HG03108 (cell line): ENCODE measurements at regions not wholly inside any gene's neighbourhood (a gene's known extent, or its start where the extent isn't known, plus 50 kb on each side); places are given as distances from the start of the nearest gene placed in this dataset.

Experiments
- ATAC-seq: cut with Tn5 transposase; IDR thresholded peaks from one replicate; pipeline ENCODE4 v1.9.1; 2021; ENCODE audit warnings: moderate library complexity; ENCODE audit not compliant: unreplicated experiment

DNA sequence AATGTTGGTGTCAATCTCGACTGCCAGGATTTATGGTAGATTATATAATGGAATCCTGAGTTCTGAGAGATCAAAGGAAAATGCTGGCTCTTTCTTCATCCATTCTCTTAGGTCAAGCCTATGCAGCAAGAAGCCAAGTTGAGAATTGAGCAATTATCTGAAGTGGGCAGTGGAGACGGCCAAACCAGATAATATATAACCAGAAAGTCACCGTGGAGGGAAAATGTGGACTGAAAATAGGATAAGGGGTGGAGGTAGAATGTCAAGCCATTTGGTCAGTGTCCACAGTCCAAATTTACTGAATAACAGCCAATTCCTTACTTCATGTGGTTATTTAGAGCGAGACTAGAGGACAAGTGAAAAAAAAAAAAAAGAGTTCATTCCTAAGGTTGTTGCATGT, 107.8 kb upstream of the ESR1 start:
- ATAC-seq, result no peak

DNA sequence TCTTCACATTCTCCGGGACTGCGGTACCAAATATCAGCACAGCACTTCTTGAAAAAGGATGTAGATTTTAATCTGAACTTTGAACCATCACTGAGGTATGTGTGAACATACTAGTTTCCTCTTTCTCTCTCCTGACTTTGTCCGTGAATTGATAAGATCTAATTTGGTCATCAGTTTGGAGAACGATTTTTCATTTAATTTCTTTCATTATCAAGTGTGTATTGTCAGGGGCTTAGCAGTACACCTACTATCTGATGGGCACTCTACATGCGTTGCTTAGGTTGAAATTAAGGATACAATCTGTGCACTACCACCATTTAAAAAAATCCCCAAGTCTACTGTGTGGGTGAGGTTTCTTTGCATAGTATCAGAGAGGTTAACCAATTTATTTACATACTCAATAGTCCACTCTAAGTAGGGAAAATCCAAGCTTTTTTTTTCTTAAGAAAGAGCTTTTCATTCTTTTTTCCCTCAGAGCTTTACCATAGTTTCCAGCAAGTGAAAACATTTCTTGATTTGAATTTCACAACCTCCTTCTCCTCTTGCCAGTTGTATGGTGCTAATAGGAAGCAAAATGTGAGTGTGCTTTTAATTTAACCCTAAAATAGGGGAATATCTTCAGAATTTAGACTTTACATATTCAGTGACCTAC, 105.4 kb upstream of the ESR1 start:
- peak; percentile 75 for ATAC-seq

DNA sequence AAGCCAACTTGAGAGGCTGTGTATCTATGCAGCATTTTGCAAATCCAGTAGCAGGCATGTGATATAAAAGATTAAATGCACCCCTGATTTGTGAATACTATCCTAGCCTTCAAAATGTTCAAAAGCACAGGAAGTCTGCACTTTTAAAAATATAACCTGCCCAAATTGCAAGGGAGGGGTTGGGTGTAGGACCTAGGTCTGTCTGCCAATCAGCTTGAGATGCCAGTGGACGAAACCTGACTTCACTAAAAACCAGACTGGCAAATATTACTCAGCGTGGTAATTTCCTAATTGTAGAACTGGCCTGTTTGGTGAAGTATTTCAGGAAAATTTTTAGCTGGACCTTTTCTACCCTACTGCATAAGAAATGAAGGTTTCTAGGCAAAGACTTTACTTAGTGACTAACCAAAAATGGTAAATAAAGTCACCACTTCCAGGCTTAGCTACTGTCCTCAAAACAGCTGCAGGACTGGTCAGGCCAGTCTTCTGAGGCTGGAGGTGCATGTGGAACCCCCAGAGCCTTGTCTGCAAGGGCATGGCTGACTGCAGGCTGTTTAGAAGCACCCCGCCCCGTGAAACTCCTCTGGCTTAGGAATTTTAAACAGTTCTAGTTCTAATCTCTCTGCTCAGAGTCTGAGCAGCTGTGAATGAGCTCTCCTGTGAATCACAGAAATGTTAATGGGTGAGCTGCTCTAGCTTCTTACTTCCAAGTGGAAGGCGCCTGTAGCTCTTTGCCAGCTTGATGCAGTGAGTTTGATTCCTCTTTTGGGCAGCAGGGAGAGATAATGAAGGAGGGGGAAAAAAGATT, 104.4 kb upstream of the ESR1 start:
- ATAC-seq, result peak; percentile 47

DNA sequence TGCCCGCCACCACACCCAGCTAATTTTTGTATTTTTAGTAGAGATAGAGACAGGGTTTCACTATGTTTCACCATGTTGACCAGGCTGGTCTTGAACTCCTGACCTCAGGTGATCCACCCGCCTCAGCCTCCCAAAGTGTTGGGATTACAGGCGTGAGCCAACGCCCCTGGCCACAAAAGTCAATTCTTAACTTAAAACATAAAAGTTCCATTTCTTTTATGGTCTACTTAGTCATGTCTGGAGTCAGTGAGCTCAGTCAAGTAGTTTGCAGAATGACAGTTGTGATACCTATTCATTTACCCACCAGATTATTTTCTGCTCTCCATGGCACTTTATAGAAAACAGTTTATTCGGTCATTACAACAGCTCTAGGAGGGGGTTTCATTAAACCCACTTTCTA, 103.1 kb upstream of the ESR1 start:
- no peak for ATAC-seq

DNA sequence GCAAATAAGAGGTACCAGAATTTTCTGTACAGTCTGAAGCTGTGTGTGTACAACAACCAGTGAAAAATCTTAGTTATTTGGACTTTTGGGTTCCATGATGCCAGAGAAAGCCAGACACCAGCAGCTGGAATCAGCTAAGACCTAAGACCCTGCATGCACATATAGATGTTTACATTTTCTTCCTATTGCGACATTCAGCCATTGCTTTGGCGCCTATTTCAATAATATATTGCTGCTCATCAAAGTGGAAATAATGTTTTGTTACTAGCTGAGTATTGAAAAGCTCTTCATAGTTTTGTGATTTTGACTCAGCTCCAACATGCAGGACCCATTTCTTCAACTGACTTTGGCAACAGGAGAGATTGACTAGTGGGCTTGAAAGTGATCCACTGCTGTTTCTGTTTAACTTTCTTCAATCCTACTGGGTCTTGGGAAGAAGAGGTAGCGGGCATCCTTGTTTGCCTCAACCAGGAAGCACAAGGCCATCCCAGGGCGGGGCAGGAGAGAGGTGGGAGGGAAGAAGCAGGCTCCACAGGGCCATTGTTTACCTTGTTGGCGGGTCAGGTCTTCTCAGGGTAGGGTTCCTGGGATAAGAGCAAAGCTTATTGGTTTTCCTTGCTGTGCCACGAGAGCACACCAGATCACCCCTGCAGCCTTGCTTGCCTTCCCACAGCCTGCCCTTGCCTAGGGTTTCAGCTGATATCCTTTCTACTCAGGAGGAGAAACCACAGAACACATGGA, 101.3 kb upstream of the ESR1 start:
- no peak for ATAC-seq

DNA sequence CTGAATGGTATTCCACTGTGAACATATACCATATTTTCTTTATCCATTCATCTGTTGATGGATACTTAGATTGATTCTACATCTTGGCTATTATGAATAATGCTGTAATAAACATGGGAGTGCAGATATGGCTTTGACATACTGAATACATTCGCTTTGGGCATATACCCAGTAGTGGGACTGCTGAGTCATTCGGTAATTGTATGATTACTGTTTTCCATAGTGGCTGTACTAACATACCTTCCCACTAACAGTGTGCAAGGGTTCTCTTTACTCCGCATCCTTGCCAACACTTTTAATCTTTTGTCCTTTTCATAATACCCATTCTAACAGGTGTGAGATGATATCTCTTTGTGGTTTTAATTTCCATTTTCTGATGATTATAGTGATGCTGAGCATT, 98.2 kb upstream of the ESR1 start:
- no peak for ATAC-seq

DNA sequence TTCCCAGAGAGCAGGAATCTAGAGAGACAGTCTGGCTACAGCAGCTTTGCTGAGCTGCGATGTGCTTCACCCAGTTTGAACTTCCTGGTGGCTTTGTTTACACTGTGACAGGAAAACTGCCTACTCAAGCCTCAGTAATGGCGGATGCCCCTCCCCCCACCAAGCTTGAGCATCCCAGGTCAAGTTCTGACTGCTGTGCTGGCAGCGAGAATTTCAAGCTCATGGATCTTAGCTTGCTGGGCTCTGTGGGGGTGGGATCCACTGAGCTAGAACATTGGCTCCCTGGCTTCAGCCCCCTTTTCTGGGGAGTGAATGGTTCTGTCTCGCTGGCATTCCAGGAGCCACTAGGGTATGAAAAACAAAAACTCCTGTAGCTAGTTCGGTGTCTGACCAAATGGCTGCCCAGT, 91.0 kb upstream of the ESR1 start:
- ATAC-seq, result no peak

DNA sequence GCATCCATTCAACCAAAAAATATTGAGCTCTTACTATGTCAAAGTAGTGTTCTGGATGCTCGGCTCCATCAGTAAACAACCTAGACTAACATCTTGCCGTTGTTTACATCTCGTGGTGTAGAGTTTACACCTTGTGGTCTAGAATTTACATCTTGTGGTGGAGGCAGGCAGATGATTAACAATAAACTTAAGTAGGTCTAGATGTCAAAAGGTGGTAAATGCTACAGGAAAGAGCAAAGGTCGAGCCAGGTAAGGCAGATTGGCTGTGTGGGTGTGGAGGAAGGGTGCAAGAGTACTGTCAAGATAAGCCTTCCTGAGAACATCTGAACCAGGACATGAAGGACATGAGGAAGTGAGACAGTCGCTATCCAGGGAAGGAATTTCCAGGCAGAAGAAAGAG, 88.4 kb upstream of the ESR1 start:
- no peak for ATAC-seq

DNA sequence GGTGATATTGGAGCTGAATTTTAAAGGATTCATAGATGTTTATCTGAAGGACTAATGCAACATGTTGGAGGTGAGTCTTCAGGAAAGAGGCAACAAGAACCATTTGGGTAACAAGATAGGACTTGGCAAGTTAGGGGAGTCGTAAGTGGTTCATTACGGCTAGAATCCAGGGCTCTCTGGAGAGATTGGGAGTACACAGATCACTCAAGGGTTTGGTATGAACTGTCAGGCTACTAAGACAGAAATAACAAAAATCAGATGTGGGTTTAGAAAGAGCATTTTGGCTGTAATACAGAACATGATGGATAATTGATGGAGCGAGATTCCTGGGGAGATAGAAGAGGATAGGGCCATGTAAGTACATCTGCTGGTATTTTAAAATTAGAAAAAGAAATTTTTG, 86.3 kb upstream of the ESR1 start:
- ATAC-seq, result no peak

DNA sequence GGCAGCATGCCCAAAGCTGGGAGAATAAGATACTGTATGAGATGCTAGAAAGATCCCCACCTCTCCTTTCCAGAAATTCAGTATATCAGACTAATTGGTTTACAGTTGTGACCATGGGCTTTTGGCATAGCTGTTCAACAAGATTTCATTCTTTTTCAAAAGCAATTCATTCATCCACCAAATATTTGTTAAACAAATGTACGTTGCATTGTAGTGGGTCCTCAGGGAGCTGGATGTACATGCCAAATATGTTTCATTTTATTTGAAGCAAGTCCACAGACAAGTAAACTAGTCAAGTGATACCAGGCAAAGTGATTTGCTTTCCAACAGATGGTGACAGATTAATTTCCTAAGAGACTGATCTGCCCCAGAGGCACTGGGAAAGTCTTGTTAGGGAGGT, 85.8 kb upstream of the ESR1 start:
- no peak for ATAC-seq

DNA sequence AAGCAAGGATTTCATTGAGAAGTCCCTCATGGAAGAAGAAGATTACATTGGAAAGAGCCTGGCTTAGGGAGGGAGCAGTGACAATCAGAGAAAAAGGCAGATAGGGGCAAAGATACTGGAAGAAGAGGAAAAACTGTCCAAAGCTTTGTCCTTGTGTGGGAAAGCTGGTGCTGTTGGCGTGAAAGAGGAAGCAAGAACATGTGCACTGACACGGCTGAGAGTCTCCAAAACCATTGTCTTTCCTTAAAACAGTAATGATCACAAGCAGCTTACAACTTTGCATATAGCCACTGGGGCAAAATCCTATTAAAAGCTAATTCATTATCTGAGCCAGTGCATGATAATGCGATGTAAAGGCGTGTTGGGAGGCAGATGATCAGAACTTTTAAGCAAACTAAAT, 85.1 kb upstream of the ESR1 start:
- no peak for ATAC-seq

DNA sequence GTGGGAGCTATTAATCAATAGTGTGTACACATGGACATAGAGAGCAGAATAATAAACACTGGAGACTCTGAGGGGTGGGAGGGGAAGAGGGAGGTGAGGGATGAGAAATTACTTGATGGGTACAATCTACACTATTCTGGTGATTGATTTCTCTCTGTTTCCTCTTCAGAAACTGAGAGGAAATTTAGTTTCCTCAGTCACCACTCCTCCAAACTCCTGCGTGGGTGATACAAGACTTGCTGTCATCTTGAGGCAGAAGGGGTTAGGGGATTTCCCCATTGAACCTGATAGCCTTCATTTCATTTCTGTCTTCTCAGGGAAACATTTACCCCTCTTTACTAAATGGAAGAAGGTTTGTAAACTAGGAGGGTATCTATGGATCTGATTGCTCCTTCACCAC, 84.3 kb upstream of the ESR1 start:
- ATAC-seq, result peak; percentile 65

DNA sequence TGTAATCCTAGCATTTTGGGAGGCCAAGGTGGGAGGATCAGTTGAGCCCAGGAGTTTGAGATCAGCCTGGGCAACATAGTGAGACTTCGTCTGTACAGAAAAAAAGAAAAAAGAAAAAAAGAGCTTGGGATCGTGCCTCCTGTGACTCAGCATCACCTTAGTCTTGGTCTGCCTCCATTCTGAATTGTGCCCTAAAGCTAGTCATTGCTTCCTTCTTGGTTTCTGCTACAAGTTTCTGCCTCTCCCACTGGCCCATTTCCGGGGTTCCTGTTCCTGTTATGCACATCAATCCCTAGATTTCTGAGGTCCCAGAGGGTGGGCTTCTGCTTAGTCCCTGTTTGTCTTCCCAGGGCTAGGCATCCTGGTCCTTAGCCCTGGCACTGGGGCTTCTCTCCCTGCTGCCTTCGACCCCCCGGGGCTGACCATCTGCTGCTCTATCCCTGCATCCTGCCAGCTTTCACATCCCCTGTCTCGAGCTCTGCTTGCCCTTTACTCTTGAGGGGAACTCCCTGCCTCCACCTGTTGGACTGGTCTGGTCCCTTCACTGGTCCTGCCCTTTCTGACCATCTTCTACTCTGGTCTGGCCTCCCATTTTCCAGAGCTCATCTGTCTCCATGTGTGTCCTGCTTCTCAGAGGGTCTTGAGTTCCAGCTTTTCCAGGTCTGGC, 77.5 kb upstream of the ESR1 start:
- no peak for ATAC-seq

DNA sequence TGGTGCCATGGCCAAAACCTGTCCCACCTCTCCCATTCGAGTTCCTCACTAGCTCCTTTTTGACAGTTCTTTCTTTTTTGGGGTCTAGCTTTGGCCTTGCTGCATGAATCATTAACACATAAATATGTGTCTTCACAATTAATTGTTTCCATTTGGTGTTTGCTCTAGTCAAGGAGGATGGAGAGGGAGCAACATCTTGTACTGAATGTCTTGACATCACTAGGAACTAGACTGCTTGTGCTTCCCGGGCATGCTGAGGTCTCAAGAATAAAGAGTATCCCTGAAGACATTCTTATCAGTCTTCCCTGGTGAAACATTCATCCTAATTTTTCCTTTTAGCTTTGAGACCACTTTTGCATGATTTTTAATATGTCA, 77.0 kb upstream of the ESR1 start:
- no peak for ATAC-seq

DNA sequence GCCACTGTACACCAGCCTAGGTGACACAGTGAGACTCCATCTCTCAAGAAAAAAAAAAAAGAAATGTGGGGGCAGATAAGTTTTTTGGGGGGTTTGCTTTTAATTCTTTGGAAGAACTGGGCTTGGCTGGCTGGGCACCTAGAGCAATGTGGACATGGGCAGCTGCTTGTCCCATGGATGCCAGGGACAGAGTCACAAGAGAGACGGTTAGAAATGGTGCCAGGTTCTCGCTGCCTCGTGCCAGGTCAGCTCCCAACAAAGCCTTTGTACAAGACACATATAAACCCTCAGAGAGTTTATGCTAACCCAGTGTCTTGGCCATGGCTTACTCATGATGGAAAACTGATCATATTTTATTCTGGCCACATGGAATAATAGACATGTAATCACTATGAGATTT, 76.2 kb upstream of the ESR1 start:
- no peak for ATAC-seq

DNA sequence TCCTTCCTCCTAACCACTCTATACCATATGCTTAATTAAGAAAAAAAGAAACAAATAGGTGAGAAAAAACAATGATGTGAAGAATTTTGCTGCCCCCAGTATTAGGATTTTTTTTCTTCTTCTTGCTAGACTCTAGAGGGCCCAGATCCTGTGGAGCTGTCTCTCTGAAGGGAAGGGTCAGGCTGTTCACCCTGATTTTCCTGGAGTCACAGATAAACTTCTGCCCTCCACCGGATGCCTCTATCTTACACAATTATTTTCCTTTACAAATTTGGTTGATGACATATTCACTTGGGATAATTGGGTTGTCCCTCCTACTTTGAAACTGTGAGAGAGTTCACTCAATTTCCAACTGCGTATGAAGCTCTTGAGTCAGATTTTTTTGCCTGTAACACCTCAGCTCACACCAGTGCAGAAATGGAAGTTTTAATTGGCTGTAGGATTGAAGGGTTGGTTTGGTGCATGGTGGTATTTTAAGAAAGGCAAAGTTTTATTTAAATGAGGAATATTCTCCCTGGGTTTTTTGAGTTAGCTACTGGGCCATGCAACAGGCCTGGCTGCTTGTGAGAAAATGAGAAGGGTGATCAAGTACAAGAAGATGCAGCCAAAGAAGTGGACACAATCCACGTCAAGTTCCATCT, 73.7 kb upstream of the ESR1 start:
- no peak for ATAC-seq

DNA sequence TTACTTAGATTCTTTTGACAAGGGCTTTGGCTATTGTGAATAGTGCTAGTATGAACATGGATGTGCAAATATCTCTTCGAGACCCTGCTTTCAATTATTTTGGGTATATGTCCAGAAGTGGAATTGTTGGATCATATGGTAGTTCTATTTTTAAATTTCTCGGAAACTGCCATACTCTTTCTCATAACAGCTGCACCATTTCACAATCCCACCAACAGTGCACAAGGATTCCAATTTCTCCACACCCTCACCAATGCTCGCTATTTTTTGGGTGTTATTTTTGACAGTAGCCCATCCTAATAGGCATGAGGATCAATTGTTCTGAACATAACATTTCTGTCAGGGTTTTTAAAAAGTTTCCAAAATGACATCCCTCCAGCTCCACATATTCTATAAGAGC, 69.2 kb upstream of the ESR1 start:
- ATAC-seq, result no peak

DNA sequence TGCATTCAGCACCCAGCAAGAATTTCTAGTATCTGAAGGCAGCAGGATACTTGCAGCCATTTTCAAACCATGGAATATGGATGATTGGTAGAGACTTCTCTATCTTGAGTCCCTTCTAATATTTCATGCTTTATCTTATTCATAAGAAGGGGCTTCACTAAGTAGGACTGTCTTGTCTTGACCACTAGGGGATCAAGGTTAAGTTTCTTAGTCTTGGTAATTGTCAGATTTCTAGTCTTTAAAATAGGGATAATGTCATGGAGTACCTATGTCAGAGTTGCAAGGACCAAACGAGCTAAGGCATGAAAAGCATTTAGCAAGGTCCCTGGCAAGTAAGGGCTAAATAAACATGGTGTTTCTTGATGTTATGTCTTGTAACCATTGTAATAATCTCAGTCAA, 68.5 kb upstream of the ESR1 start:
- ATAC-seq, result no peak

DNA sequence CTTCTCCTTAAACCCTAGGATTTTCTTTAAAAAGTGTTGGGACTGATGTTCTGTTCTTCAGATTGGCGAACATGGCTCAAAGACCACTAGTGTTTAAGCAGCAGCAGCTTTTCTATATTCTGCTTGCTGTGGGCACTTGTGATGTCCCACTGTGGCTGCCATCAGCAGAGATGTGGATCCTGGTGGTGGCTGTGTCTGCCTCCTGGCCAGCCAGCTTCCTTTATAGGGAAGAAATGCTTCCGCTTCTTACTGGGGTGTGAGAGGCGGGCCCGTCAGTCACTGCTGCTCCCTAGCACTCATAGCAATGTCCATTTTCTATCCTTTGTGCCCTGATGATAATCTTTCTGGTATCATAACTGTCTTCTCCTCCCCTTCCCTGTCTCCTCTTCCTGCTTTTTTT, 66.7 kb upstream of the ESR1 start:
- no peak for ATAC-seq

DNA sequence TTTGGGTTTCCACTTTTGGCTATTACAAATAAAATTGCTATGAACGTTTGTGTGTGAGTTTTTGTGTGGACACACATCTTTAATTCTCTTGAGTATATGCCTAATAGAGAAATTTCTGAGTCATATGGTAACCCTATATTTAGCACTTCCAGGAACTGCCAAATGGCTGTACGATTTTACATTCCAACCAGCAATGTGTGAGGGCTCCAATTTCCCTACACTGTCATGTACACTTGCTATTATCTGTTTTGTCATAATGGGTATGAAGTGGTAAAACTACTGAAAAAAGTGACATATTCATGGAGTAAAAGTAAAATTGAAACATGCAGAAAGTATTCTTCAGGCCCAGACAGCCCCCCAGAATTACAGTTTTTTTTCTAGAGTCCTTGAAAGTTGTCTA, 59.6 kb upstream of the ESR1 start:
- ATAC-seq, result no peak

DNA sequence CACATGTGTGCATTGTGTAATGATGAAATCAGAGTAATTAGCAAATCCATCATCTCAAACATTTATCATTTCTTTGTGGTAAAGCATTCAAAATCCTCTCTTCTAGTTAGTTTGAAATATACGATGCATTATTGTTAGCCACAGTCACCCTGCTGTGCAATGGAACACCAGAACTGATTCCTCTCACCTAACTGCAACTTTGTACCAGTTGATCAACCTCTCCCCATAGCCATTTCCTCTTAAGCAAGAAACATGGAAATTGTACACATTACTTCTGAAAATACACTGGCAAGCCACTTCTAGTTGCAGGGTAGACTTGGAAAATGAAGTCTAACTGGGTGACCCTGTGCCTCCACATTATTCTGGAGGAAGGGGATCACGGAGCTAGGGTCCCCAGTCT, 58.1 kb upstream of the ESR1 start:
- ATAC-seq, result no peak
